Colon (tissue), 2 donors: ENCODE measurements at regions not wholly inside any gene's neighbourhood (a gene's known extent, or its start where the extent isn't known, plus 50 kb on each side); places are given as distances from the start of the nearest gene placed in this dataset.

Source experiments
- FAIRE-seq: peaks from 2 replicates; lab custom pipeline; 2012; peaks lifted over from hg19 to GRCh38; lab: Jason Lieb, UNC
- donor health status: control.
- donor health status: control.

DNA sequence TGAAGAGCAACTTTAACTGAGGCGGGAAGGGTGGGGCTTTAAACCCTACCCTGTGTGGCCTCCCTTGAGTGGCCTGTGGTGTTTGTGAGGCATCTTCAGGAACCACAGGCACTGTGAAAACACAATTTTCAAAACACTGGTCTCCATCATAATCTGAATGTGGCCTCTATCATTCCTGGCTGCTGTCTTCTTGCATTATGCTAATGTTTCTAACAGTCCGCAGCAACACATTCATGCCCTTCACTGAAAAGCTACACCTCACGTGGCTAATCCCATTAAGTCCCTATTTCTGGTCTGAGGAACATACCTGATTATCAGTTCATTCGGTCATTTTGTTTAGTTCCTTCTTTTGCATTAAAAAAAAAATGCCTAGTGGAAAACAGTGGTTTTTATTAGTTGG lies 94.6 kb downstream of the F11 start:
- no peak for FAIRE-seq

GRCh38 chr4:186351668-186352194 lies 85.7 kb downstream of the F11 start:
- FAIRE-seq = no peak

DNA sequence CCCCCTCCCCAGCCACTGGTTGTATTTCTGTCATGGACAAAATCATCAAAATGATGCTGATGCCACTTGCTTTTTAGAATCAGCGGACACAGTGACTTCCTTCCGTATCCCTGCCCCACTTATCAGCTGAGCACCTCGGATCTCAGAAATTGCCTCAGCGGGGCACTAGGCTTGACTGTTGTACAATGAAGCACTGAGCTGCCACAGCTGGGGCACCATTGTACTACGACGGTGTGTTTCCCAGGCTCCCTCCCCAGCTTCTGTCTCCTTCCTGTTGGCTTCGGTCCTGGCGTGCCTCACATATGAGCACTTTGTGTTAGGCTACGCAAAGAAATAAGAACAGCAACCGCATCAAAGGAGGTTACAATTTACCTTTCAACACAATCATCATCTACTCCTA lies 82.4 kb downstream of the F11 start:
- no peak for FAIRE-seq

DNA sequence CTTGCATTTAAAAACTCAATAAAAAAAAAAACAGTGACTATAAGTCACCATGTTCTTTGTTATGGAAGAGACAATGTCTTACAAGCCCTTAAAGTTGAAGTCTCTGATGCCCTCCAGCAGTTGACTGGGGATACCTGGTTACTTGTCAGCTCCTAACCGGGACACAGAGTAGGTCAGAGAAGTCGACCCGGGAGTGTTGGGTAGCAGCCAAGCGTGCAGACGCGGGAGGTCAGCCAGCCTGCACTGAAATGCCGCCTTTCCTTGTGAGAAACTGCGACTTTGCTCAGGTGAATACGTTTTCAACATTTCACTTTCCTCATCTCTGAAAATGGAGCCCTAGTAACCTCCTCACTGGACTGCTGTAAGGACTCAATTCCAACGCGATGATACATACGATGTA lies 81.8 kb downstream of the F11 start:
- FAIRE-seq = no peak

- no peak for FAIRE-seq
Measured at GRCh38 chr4:186345184-186345583, 79.2 kb downstream of the F11 start.

DNA sequence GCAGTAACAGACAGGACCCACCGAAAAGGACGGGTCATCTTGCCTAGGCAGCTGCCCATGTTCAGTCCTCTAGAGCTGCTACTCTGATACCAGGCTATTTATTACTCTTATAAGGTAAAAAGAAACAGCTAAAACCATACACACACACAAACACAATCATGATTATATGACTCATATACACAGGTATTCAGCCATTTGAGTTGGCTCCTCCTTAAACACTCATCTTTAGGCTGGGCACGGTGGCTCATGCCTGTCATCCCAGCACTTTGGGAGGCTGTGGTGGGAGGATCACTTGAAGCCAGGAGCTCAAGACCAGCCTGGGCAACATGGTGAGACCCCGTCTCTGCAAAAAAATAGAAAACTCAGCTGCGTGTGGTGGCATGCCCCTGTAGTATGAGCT lies 76.6 kb downstream of the F11 start:
- FAIRE-seq = no peak

- no peak for FAIRE-seq
Measured at GRCh38 chr4:186341655-186342054, 75.7 kb downstream of the F11 start.
